ENCODE measurements at regions not wholly inside any gene's neighbourhood (a gene's known extent, or its start where the extent isn't known, plus 50 kb on each side); places are given as distances from the start of the nearest gene placed in this dataset.
"Not testable (repeated sequence)": the region's sequence is repeated elsewhere in the genome, so short reads cannot be mapped to it uniquely, and the experiment has no call there.

GRCh38 chr7:16369855-16370254, 51.5 kb downstream of the CRPPA start:
- DNase-seq, result no peak

- DNase-seq, result not testable (repeated sequence)
Observed at GRCh38 chr7:16369309-16369708, 52.0 kb downstream of the CRPPA start.

GRCh38 chr7:16368885-16369284, 52.5 kb downstream of the CRPPA start:
- no peak for DNase-seq

GRCh38 chr7:16367115-16367514, 54.2 kb downstream of the CRPPA start:
- DNase-seq, result no peak

- DNase-seq, result no peak
Observed at GRCh38 chr7:16365952-16366351, 55.4 kb downstream of the CRPPA start.

- no peak for DNase-seq
Observed at GRCh38 chr7:16365177-16365576, 56.2 kb downstream of the CRPPA start.

- DNase-seq, result no peak
Observed at GRCh38 chr7:16359216-16359615, 62.1 kb downstream of the CRPPA start.

GRCh38 chr7:16357921-16358320, 63.4 kb downstream of the CRPPA start:
- DNase-seq, result peak; percentile 97

GRCh38 chr7:16357474-16357873, 63.9 kb downstream of the CRPPA start:
- no peak for DNase-seq

- no peak for DNase-seq
Observed at GRCh38 chr7:16356301-16356958, 64.9 kb downstream of the CRPPA start.

- no peak for DNase-seq
Observed at GRCh38 chr7:16354573-16354972, 66.8 kb downstream of the CRPPA start.

- DNase-seq, result no peak
Observed at GRCh38 chr7:16353226-16353625, 68.1 kb downstream of the CRPPA start.

GRCh38 chr7:16350634-16351033, 70.7 kb downstream of the CRPPA start:
- DNase-seq, result no peak

GRCh38 chr7:16348251-16348650, 73.1 kb downstream of the CRPPA start:
- DNase-seq, result peak; percentile 28

- DNase-seq, result no peak
Observed at GRCh38 chr7:16347827-16348192, 73.5 kb downstream of the CRPPA start.

GRCh38 chr7:16347066-16347826, 74.1 kb downstream of the CRPPA start:
- no peak for DNase-seq

- no peak for DNase-seq
Observed at GRCh38 chr7:16345979-16346958, 75.1 kb downstream of the CRPPA start.

GRCh38 chr7:16344927-16345326, 76.4 kb downstream of the CRPPA start:
- DNase-seq, result no peak

GRCh38 chr7:16343612-16344011, 77.7 kb downstream of the CRPPA start:
- no peak for DNase-seq

GRCh38 chr7:16338065-16338464, 83.3 kb downstream of the CRPPA start:
- DNase-seq, result no peak

- no peak for DNase-seq
Observed at GRCh38 chr7:16326106-16326505, 95.2 kb downstream of the CRPPA start.

- DNase-seq, result no peak
Observed at GRCh38 chr7:16323313-16323712, 98.0 kb downstream of the CRPPA start.

GRCh38 chr7:16320099-16320660, 101.2 kb downstream of the CRPPA start:
- DNase-seq, result no peak

All from NCI-H1092 treated with DMSO at 0.1 percent for 48 hours (cell line).